Small intestine (tissue), 7 donors: ENCODE measurements at regions not wholly inside any gene's neighbourhood (a gene's known extent, or its start where the extent isn't known, plus 50 kb on each side); places are given as distances from the start of the nearest gene placed in this dataset.
A peak's percentile ranks its signal among the peaks of the same experiment; 100 is the strongest.

Experiments used
- DNase-seq, 2 donors: peaks; one replicate each; pipeline versions ENCODE4 v3.0.0 to v3.0.0-alpha.2; 2013
- FAIRE-seq: peaks from 2 replicates; lab custom pipeline; 2012; peaks lifted over from hg19 to GRCh38; lab: Jason Lieb, UNC
- H3K27ac ChIP-seq, 3 donors: one replicate each; pipeline ENCODE4 v1.5.1; 2013; ENCODE audit warnings: low read length in 2 of 3, mild to moderate bottlenecking in 2 of 3, control low read depth in 1 of 3, inconsistent platforms in 1 of 3, low read depth in 1 of 3, moderate library complexity in 1 of 3
- H3K27me3 ChIP-seq, 3 donors: one replicate each; pipeline ENCODE4 v1.6.1; 2013; ENCODE audit warnings: low read length in 3 of 3, inconsistent platforms in 1 of 3; ENCODE audit not compliant: control insufficient read depth in 3 of 3, insufficient read depth in 3 of 3
- H3K36me3 ChIP-seq, 3 donors: one replicate each; pipeline ENCODE4 v1.6.1; 2013; ENCODE audit warnings: low read length in 3 of 3, inconsistent platforms in 1 of 3, low read depth in 1 of 3, mild to moderate bottlenecking in 1 of 3, moderate library complexity in 1 of 3; ENCODE audit not compliant: control insufficient read depth in 3 of 3, insufficient read depth in 2 of 3
- H3K4me1 ChIP-seq, 3 donors: one replicate each; pipeline ENCODE4 v1.6.1; 2013; ENCODE audit warnings: low read length in 2 of 3, inconsistent platforms in 1 of 3, low read depth in 1 of 3, mild to moderate bottlenecking in 1 of 3, moderate library complexity in 1 of 3; ENCODE audit not compliant: control insufficient read depth in 3 of 3, insufficient read depth in 2 of 3
- H3K4me3 ChIP-seq, 3 donors: one replicate each; pipeline ENCODE4 v1.5.1; 2013; ENCODE audit warnings: low read length in 3 of 3, control low read depth in 1 of 3, inconsistent platforms in 1 of 3, low read depth in 1 of 3, mild to moderate bottlenecking in 1 of 3, moderate library complexity in 1 of 3
- H3K9me3 ChIP-seq, 2 donors: one replicate each; pipeline ENCODE4 v1.6.1; 2013; ENCODE audit warnings: low read depth in 1 of 2, low read length in 1 of 2; ENCODE audit not compliant: control insufficient read depth in 2 of 2, insufficient read depth in 1 of 2
- whole genome bisulfite sequencing, 3 donors: extraction: QIAGEN DNeasy Blood & Tissue Kit; methylation state at CpG; one replicate each; pipeline ENCODE4 v1.1.7; 2013; 5-methylcytosine and 5-hydroxymethylcytosine counted together
- donor health status: healthy with polysubstance abuse.
- donor health status: control.
- donor health status: control.
- donor health status: Bipolar disorder and iron deficiency.
- donor health status: healthy.

DNA sequence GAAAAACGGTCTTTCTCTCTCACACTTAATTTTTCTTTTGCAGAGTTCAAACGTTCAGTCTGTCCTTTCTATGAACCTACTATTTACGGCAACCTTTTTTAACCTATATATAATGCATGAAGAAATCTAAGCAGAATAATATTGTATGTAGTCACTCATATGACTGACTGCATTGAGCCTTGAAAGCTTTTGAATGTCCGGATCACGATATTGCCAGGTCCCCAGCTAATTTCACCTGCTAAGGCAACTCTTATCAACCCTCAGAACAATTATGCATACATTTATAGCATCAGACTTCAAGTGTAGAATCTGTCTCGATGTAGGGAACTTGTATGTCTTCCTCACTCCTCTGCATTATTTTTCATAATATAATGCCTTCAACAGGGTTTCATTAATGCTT is 1083.8 kb upstream of the KLHL29 start:
- DNase-seq (no peak), FAIRE-seq (no peak)
- H3K4me1 ChIP-seq, result no peaks in the 10 kb centered on the region
- no peaks in the 10 kb centered on the region for H3K36me3 ChIP-seq
- no peak overlapping the region for H3K27ac ChIP-seq
- H3K4me3 ChIP-seq, result no peak overlapping the region
- no peaks in the 10 kb centered on the region for H3K27me3 ChIP-seq
- WGBS, 3 donors, result 73 to 83% (median 80%) methylated on average over 6 of the region's 6 CpGs
- peaks cover 0 to 8% of the 10 kb centered on the region in 2 donors for H3K9me3 ChIP-seq

DNA sequence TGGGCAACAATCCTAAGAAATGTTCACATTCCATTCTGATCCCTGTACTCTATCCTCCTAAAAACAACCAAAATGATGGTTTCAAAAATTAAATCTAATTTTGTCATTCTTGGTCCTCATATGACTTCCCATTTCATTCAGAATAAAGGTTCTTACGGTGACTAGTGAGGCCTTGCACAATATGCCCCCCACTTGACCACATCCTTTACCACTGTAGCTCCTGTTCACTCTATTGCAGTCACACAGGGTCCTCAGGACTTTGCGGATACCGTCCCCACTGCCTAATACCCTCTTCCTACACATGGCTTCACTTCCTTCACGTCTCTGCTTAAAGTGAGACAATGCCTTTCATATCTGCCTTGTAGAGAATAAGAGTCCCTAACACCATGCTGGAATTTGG is 1058.7 kb upstream of the KLHL29 start:
- no peak overlapping the region for H3K4me3 ChIP-seq
- DNase-seq (no peak), FAIRE-seq (no peak)
- 69 to 78% (median 77%) methylated on average over 4 of the region's 4 CpGs for WGBS, 3 donors
- no peaks in the 10 kb centered on the region for H3K27me3 ChIP-seq
- no peak overlapping the region for H3K27ac ChIP-seq
- no peaks in the 10 kb centered on the region for H3K4me1 ChIP-seq
- no peaks in the 10 kb centered on the region for H3K9me3 ChIP-seq
- H3K36me3 ChIP-seq, result no peaks in the 10 kb centered on the region

DNA sequence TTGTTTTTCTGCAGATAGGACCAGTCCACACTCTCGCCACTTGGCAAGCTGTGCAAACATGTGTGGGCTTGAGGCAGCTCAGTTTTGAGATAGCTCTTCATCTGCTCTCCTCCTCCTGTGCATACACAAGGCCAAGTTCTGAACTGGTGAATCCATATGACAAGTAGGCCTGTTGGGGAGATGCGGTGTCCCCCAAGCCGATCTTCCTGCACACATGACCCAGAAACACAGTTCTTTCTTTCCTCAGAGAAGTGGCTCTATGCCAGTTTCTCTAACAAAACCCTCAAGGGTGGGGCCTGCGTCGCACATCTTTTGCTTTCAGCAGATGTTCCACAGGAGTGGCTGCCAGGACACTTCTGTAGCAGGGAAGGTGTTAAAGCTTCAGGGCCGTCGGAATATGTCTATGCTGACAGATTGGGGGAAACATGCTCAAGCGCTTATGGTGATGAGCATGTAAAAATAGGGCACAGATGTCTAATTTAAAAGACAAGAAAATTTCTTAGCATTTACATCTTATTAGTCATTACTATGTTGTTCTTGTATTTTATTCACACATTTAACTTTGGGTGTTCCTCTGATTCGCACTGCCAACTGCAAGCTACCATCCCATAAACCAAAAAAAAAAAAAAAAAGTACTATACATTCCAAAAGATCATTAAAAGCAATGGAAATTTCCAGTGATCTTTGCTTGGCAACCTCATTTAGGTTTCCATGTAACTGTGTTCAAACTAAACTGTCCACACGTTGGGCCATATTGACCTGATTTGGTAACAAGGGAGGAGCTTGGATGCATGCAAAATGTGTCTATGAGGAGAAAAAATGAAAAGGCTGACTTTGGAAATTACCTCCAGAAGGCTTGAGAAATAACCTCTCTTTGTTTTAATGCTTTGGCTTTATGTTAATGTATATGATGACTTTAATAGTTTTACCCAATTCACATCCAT is 1055.5 kb upstream of the KLHL29 start:
- WGBS, 3 donors, result 70 to 79% (median 73%) methylated on average over 10 of the region's 10 CpGs
- Histone ChIP-seq H3K4me1 (no peaks in the 10 kb centered on the region), H3K4me3 (no peak overlapping the region), H3K9me3 (no peaks in the 10 kb centered on the region), H3K27me3 (no peaks in the 10 kb centered on the region), H3K36me3 (no peaks in the 10 kb centered on the region), H3K27ac (no peak overlapping the region)
- FAIRE-seq (no peak), DNase-seq (no peak)

DNA sequence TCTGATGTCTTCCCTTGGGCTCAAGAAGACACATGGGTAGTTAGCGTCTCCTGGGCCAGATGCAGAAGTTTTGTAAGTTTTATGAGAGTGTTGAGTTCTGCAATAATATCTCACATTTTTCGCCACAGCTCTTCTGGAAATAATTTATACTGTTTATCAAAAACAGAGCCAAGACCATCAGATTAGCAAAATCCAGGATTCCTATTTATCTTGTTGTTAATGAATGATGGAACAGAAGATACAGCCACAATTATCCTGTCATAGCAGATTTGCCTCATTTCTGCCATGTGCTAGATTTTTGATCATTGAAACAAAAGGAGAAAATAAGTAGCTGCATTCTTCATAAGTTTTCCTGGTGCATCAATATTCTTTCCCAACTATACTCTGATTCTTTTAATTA is 1048.6 kb upstream of the KLHL29 start:
- Histone ChIP-seq H3K9me3 (no peaks in the 10 kb centered on the region), H3K4me1 (no peaks in the 10 kb centered on the region), H3K27me3 (no peaks in the 10 kb centered on the region), H3K4me3 (no peak overlapping the region), H3K36me3 (no peaks in the 10 kb centered on the region), H3K27ac (no peak overlapping the region)
- DNase-seq, result no peak
- 70 to 82% (median 79%) methylated on average over 2 of the region's 2 CpGs for WGBS, 3 donors
- no peak for FAIRE-seq

DNA sequence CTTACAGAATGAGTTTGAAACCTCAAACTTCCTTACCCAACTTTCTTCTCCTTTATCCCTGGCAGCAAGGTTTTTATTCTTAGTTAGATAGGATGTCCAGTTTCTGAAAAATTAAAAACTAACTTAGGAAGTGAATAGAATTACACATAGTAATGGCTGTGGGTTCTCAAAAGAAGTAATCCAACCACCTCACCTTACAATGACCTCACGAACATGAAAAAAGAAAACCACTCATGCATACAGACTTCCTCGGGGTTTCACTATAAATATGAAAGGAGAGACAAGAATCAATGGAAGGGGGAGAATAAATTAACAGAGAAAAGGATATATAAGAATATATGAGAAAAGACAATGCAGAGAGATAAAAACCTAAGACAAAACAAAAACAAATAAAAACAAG is 1044.3 kb upstream of the KLHL29 start:
- Histone ChIP-seq H3K36me3 (no peaks in the 10 kb centered on the region), H3K4me3 (no peak overlapping the region), H3K27me3 (no peaks in the 10 kb centered on the region), H3K9me3 (no peaks in the 10 kb centered on the region), H3K4me1 (no peaks in the 10 kb centered on the region), H3K27ac (no peak overlapping the region)
- 76 to 87% (median 85%) methylated on average over 2 of the region's 2 CpGs for WGBS, 3 donors
- no peak for FAIRE-seq
- DNase-seq, result no peak

DNA sequence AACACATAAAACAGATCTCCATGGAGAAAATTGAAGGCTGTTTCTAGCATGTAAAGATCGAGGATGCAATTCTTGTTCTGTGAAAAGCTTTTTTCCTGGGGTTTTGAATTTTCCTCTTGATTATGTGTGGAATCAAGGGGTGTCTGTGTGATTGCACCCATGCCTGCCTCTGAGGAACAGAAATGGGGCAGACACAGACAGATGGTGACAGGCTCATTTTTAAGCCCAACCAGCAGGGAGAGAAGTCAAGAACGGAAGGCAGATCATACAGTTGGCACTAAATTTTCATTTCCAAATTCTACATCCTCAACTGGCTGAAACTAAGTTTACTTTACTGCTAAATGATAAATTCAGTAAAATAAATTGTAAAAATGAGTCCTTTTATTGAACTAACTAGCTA is 1037.7 kb upstream of the KLHL29 start:
- H3K27me3 ChIP-seq, result no peaks in the 10 kb centered on the region
- WGBS, 3 donors, result 79 to 91% (median 82%) methylated on average over 2 of the region's 2 CpGs
- H3K27ac ChIP-seq, result no peak overlapping the region
- no peak for FAIRE-seq
- H3K4me1 ChIP-seq, result no peaks in the 10 kb centered on the region
- DNase-seq, result no peak
- H3K4me3 ChIP-seq, result no peak overlapping the region
- no peaks in the 10 kb centered on the region for H3K9me3 ChIP-seq
- no peaks in the 10 kb centered on the region for H3K36me3 ChIP-seq

DNA sequence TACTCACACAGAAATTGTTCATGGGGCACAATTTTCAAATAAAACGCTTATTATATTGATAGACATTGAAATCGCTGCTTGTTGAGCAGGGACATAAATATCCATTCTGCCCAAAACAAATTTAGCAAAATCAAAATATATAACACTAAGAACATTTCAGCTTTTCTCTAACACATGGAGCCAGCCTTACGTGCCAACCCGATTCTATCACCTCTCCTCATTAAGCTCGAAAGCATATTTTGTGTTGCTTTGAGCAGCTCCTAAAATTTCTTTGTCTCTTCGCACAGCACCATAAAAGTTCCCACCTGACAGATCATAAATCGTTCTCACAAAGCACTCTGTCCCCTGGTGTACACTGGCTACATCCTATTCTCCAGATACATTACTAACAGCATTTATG is 1034.4 kb upstream of the KLHL29 start:
- DNase-seq, result no peak
- Histone ChIP-seq H3K27ac (no peak overlapping the region), H3K9me3 (no peaks in the 10 kb centered on the region), H3K4me1 (no peaks in the 10 kb centered on the region), H3K4me3 (no peak overlapping the region), H3K27me3 (no peaks in the 10 kb centered on the region), H3K36me3 (no peaks in the 10 kb centered on the region)
- WGBS, 3 donors, result 82 to 88% (median 86%) methylated on average over 7 of the region's 7 CpGs
- FAIRE-seq, result no peak

DNA sequence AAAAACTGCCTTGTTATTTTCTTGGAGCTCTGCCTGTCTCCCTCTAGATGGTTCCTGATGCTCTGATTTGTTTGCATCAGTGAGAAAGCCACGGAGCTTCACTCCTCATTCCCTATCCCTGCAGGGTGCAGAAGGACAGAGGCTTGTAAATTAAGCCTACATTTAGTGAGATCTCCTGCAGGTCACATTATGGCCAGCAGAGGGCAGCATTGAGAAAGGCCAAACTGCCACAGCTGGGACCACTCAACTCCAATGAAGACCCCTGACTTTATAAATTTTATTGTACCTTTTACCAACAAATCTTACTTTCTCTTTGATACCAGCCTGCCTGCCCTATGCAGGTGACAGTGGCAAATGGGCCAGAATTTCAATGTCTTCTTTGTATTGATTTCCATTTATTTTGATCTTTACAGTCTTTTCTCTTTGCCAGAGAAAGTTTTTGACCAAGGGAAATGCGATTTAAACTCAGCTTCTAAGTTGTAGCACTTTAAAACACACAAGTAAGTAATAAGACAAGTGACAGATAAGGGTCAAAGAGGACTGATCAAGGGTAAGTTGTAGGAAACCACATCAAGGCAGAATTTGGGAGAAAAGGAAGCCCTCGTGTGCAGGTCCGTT is 1029.1 kb upstream of the KLHL29 start:
- no peak overlapping the region for H3K4me3 ChIP-seq
- no peaks in the 10 kb centered on the region for H3K9me3 ChIP-seq
- DNase-seq (peak; percentile 12 to 31), FAIRE-seq (no peak)
- 37 to 52% (median 43%) methylated on average over 4 of the region's 4 CpGs for WGBS, 3 donors
- no peak overlapping the region for H3K27ac ChIP-seq
- no peaks in the 10 kb centered on the region for H3K36me3 ChIP-seq
- no peaks in the 10 kb centered on the region for H3K27me3 ChIP-seq
- no peaks in the 10 kb centered on the region for H3K4me1 ChIP-seq
